Myocyte (in vitro differentiated cells): ENCODE measurements at regions not wholly inside any gene's neighbourhood (a gene's known extent, or its start where the extent isn't known, plus 50 kb on each side); places are given as distances from the start of the nearest gene placed in this dataset.
A peak's percentile ranks its signal among the peaks of the same experiment; 100 is the strongest.
"Not testable (repeated sequence)": the region's sequence is repeated elsewhere in the genome, so short reads cannot be mapped to it uniquely, and the experiment has no call there.

Source experiments
- DNase-seq: peaks from one replicate; pipeline ENCODE4 v3.0.0-alpha.2; 2012; ENCODE audit warnings: low read depth

- DNase-seq: no peak
Observed at GRCh38 chr9:38256461-38256860, 136.0 kb upstream of the ALDH1B1 start.

DNA sequence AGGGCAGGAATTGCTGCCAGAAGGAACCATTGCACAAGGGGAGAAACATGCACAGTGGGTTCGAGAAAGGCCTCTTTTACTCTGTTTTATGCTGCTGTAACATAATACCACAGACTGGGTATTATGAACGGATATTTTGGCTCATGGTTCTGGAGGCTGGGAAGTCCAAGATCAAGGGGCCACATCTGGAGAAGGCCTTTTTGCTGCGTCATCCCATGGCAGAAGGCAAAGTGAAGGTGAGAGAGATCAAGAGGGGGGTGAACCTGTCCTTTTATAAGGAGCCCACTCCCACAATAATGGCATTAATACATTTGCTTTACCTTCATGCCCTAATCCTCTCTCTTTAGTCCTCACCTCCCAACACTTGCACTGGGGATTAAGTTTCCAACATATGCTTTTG lies 136.9 kb upstream of the ALDH1B1 start:
- DNase-seq: no peak

DNA sequence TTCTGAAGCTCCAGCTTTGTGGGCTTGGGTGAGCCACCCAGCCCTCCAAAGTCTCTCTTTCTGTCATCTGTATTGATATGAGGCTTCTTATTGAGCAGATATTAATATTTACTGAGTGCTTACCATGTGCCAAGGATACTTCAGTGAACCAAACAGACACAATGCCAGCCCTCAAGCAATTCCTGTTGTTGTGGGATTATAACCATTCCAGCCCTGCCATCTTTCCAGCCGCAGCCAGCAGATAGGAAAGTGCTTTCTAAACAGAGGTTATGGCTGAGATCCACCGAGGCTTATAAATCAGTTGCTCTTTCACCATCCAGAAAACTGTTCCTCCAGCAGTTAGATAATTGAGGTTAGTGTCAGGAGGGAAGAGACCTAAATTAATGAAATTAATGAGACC lies 137.7 kb upstream of the ALDH1B1 start:
- peak; percentile 9 for DNase-seq

DNA sequence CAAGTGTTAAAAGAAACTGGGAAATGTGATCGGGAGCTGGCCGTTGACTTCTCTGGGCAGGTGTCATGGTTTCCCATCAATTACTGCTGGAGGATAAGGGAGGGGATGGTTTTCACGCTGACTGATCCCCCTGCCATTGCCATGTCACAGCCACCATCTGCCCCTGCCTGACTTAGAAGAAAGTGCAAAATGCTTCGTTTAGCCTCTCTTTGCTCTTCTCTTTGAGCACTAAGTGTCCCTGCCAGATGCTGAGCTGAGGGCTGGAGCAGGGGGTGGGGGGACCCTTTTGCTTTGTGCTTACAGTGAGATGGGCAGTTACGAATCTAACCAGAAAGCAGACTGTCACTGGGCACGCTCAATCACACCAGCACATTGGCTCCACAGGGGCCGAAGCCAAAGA lies 138.4 kb upstream of the ALDH1B1 start:
- no peak for DNase-seq

DNA sequence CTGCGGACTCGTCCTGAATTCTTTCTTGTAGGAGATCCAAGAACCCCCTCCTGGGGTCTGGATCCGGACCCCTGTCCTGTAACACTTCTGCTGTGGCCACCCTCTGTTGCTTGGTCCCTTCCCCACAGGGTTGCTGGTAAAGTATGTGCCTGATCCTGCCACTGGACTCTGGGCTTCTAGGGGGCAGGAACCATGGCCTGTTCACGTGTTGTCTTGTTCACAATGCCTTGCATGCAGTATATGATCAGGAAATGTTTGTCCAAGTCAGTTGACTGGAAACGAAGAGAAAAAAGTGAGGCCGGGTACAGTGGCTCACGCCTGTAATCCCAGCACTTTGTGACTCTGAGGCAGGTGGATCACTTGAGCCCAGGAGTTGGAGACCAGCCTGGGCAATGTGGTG lies 139.3 kb upstream of the ALDH1B1 start:
- no peak for DNase-seq

- no peak for DNase-seq
Observed at GRCh38 chr9:38251036-38251860, 141.3 kb upstream of the ALDH1B1 start.

- DNase-seq: no peak
Observed at GRCh38 chr9:38250279-38251035, 142.0 kb upstream of the ALDH1B1 start.

DNA sequence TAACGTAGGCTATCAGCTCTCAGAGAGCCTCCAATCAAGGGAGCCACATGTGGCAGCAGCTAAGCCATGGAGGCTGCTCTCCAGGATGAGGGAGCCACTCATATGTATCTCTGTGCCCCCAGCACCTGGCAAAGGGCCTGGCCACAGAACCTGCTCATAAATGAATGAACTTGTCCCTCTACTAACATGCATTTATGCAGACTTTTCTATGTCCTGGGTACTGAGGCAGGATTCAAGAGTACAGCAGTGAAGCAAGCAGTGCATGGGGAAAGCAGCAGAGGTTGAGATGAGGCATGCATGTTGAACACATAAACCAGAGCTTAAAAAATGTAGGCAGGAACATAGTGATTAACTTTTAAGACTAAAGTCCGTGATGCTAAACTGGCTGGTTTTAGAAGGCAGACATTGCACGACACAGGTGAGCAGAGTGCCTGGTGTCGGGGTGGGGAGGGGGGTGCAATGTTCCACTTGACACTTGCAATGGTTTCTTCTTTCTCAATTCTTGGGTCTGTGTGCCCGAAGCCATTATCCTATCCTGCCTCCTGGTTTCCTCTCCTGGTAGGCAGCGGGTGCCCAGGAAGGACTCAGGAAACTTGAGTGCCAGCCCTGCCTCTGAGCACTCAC lies 142.8 kb upstream of the ALDH1B1 start:
- no peak for DNase-seq

- no peak for DNase-seq
Observed at GRCh38 chr9:38249049-38249448, 143.5 kb upstream of the ALDH1B1 start.

GRCh38 chr9:38246833-38247232 lies 145.7 kb upstream of the ALDH1B1 start:
- no peak for DNase-seq

GRCh38 chr9:38244971-38245370 lies 147.5 kb upstream of the ALDH1B1 start:
- DNase-seq: no peak

DNA sequence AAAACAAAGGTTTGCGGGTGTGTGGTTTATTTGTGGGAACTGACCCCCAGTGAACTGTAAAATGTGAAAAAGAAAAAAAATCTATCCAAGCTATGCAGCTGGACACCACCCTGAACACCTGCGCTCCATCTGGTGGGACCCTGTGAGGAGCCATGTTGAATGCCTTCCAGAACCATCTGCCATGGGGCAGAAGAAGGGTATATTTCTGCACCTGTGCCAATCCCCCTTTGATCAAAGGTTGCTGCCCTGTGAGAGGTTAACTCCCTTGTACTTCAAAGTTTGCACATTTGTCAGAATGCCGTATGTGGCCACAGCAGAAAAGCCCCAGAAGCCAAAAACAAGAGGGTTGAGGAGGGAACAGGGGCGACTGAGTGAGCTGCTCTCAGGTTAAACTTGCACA lies 148.5 kb upstream of the ALDH1B1 start:
- no peak for DNase-seq

DNA sequence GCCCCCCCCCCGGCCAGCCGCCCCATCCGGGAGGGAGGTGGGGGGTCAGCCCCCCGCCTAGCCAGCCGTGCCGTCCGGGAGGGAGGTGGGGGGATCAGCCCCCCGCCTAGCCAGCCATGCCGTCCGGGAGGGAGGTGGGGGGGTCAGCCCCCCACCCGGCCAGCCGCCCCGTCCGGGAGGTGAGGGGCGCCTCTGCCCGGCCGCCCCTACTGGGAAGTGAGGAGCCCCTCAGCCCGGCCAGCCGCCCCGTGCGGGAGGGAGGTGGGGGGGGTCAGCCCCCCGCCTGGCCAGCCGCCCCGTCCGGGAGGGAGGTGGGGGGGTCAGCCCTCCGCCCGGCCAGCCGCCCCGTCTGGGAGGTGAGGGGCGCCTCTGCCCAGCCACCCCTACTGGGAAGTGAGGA lies 150.4 kb upstream of the ALDH1B1 start:
- not testable (repeated sequence) for DNase-seq

DNA sequence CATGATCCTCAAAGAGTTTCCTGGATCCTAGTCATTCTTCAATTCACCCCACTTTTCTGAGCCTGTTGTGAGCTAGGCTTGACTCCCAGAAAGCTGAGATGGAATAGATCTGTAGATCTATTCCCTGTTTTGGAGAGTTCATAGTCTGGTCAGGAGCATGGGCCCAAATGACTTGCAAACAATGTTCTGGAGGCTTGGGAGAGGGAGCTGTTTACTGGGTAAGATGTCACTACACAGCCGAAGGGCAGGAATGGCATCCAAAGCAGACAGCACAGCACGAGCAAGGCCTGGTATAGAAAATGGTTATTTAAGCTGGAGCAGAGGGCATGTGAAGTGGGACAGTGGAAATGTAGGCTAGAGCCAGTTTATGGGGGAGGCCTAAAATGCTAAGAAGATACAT lies 152.5 kb upstream of the ALDH1B1 start:
- no peak for DNase-seq

DNA sequence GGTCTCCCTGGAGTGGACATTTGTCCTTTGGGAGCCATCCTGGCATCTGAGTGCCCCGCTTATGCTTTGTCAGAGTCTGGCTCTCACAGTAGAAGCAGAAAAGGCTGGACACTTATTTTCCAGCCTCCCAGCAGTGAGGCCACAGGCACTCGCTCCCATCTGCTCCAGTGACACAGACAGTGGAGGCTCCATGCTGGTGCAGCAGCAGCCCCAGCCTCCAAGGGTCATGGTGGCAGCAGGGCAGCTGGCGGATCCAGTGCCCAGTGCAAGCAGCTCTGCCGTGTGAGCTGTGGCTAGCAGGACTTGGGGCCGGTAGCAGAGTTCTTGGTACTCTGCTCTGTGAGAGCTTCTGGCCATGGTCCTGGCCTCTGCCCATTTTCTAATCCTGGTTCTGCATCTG lies 157.3 kb upstream of the ALDH1B1 start:
- peak; percentile 43 for DNase-seq

DNA sequence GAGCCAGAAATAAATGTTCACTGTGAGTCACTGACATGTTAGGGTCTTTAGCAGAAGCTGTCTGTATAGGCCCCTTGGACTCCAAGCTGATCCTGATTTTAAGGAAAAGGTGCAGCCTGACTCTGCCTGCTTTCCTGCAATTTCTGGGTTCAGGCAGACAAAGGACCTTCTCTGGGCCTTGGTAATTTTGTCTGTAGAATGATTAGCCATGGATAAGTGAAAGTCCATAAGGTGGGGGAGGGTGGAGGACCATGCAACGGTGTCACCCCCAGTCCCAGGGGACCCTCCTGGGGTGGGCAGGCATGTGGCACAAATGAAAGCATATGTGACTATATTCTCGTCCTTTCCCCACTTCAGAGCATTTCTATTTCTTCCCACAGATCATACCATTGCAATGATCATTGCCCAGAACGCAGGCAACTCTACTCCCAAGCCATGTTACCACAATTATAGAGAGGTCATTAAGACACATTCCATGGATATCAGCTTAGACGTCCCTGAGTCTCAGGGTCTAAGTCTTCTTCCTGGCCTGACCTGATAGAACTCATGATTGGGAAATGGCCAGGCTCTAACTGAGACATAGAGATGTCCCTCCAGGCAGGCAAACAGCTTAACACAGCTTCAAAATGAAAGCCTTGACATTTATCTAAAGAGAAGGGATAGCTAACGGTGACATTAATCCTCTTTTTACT lies 157.9 kb upstream of the ALDH1B1 start:
- DNase-seq: no peak

DNA sequence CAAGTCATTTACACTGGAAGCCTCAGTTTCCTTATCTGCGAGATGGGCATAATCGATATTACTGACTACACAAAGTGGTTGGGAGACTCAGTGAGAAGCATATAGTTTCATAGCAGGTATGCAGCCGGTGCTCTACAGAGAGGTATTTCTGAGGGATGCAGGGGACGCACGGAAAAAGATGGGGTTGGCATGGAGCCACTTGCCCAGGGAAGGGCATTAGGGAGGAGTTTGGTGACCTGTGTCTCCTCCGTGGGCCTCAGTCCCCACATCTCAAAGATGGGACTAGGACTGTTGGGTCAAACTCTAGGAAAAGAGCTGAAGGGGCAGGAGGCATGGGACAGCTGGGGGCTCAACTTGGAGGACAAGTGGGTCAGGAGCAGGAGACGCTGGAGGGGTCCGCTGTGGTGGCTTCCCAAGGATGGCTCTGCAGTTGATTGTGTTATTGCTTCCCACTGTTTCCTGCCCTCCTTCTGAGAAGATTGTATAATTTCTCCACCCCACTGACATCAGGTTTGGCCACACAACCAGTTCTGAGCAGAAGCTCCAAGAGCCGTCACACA lies 158.6 kb upstream of the ALDH1B1 start:
- DNase-seq: no peak

- DNase-seq: no peak
Observed at GRCh38 chr9:38233343-38233742, 159.2 kb upstream of the ALDH1B1 start.

DNA sequence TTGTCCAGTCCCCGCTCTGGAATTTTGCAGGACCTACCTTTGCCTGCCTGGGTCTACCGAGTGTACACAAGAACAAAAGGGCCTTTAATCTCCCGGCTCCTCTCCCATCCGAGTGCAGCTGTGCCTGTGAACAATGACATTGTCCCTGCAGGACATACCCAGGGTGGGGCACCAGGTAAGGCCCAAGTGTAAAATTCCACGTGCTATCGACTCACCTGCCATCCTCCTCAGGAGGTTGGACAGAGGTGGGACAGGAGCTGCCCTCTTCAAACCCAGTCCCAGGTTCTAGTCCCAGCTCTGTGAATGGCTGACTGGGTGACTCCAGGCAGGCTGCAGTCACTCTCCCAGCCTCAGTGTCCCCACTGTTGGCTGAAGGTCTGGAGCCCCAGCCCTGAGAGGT lies 159.6 kb upstream of the ALDH1B1 start:
- no peak for DNase-seq

DNA sequence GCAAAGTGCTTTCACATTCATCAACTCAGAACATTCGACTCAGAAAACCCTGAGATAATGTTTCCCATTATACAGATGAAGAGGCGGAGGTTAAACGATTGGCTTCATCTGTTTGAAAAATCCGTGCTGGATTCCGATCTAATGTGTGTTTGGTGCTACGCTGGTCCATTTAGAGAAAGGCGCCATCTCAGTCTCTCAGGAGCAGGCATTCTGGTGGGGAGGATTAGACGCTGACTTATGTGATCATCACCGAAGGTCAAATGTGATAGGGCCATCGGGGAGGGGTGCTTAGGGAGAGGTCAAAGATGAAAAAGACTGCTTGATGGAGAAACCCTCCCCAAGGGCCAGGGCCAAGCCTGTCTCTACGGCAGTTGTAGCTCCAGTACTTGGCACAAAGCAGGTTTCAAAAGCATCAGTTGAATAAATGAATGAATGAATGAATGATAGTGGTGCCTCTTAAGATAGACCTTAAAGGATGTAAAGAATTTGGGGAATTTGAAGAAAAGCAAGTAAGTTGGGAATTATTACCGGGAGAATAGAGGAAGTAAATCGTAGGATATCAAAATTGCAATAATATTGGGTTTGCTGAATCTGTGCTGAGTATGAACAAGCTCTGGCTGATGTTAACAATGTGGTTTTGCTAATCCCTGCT lies 160.6 kb upstream of the SHB start:
- no peak for DNase-seq

- no peak for DNase-seq
Observed at GRCh38 chr9:38229104-38229500, 160.1 kb upstream of the SHB start.
